ENCODE measurements at regions not wholly inside any gene's neighbourhood (a gene's known extent, or its start where the extent isn't known, plus 50 kb on each side); places are given as distances from the start of the nearest gene placed in this dataset.

DNA sequence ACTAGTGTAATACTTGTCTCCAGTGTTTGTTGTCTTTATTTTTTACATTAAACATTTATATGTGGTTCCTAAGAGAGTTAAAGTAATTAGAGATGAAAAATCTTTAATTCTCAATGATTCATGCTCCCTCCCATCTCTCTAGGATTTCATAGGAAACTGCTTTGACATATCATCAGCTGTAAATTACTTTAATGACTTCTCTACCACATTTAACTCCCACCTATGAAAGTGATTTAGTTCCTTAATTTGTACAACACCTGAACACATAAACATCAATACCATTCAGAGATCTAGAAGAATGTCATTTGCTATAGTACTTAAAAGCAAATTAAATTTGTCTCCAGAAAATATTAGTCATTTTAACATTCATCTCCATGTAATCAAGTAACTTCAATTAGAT lies 524.2 kb upstream of the CHAC2 start:
- CTCF ChIA-PET = no interaction called here
- DNase-seq (ENCODE audit: unreplicated experiment) = no peak
- POLR2A ChIA-PET = no interaction called here
- H3K27ac Mint-ChIP-seq (ENCODE audit: low read depth, unreplicated experiment) = no peak overlapping the region
- H3K4me3 Mint-ChIP-seq (ENCODE audit: unreplicated experiment) = no peak overlapping the region
- H3K27me3 Mint-ChIP-seq (ENCODE audit: insufficient read depth, unreplicated experiment) = no peaks in the 10 kb centered on the region
- H3K9me3 Mint-ChIP-seq (ENCODE audit: unreplicated experiment) = no peaks in the 10 kb centered on the region
- no peaks in the 10 kb centered on the region for H3K36me3 Mint-ChIP-seq (ENCODE audit: insufficient read depth, unreplicated experiment)
- intact Hi-C loops (cut with micrococcal nuclease) = no loop called here
- H3K4me1 Mint-ChIP-seq (ENCODE audit: insufficient read depth, unreplicated experiment) = no peaks in the 10 kb centered on the region
- no TSS peak for BruUV-seq (replicated peaks)
- TF ChIP-seq, protein P1, sequence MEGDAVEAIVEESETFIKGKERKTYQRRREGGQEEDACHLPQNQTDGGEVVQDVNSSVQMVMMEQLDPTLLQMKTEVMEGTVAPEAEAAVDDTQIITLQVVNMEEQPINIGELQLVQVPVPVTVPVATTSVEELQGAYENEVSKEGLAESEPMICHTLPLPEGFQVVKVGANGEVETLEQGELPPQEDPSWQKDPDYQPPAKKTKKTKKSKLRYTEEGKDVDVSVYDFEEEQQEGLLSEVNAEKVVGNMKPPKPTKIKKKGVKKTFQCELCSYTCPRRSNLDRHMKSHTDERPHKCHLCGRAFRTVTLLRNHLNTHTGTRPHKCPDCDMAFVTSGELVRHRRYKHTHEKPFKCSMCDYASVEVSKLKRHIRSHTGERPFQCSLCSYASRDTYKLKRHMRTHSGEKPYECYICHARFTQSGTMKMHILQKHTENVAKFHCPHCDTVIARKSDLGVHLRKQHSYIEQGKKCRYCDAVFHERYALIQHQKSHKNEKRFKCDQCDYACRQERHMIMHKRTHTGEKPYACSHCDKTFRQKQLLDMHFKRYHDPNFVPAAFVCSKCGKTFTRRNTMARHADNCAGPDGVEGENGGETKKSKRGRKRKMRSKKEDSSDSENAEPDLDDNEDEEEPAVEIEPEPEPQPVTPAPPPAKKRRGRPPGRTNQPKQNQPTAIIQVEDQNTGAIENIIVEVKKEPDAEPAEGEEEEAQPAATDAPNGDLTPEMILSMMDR (IDR thresholded peaks at IDR 0.05; ENCODE audit: unreplicated experiment) = no peak

DNA sequence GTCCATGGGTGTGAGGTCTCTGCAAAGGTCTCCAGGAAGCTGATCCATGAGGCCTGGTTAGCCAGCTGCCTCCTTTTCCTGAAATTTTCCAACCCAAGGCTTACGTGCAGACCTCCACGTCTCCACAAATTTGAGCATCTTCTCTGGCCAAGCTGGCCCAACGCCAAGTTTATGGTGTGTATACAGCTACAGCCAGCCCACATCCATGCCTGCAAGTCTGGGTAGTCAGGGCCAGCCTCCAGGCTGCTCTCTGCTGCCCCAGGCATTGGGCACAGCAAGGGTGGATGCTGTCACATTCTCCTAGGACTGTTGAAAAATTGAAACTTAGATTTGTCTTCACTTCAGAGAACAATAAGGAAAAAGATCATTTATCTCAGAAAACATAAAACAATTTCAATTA lies 525.5 kb upstream of the CHAC2 start:
- Mint-ChIP-seq H3K36me3 (ENCODE audit: insufficient read depth, unreplicated experiment) (no peaks in the 10 kb centered on the region), H3K4me1 (ENCODE audit: insufficient read depth, unreplicated experiment) (no peaks in the 10 kb centered on the region), H3K27ac (ENCODE audit: low read depth, unreplicated experiment) (no peak overlapping the region), H3K4me3 (ENCODE audit: unreplicated experiment) (no peak overlapping the region), H3K9me3 (ENCODE audit: unreplicated experiment) (no peaks in the 10 kb centered on the region), H3K27me3 (ENCODE audit: insufficient read depth, unreplicated experiment) (no peaks in the 10 kb centered on the region)
- BruUV-seq (replicated peaks) = no TSS peak
- TF ChIP-seq, protein P1 (IDR thresholded peaks at IDR 0.05; ENCODE audit: unreplicated experiment) = no peak
- DNase-seq (ENCODE audit: unreplicated experiment) = peak; percentile 16
- CTCF ChIA-PET = no interaction called here
- POLR2A ChIA-PET = no interaction called here
- intact Hi-C loops (cut with micrococcal nuclease) = no loop called here

DNA sequence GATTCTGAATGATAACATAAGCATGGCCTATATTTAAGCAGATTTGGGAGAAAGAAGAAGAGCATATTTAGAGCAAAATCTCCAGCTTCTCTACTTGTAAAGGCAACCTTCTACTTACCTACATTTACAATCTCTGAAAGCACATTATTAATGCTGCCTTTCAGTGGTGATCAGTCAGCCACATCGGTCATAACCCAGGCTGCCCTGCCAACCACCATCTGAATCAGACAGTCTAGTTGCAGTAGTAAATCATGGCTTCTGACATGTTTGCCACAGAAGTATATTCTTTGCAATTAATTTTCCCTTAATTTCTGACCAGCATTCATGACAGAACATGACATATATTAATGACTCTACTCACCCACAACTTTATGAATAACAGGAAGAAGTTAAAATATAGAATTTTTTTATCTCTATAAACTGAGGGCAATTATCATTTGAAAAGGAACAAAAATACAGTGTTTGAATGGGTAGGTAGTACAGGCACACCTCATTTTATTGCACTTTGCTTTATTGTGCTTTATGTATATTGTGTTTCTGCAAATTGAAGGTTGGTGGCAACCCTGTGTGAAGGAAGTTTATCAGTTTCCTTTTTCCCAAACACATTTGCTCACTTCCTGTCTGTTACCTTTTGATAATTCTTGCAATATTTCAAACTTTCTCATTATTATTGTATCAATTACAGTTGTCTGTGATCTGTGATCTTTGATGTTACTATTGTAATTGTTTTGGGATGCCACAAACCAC lies 531.6 kb upstream of the CHAC2 start:
- H3K4me3 Mint-ChIP-seq (ENCODE audit: unreplicated experiment) = no peak overlapping the region
- no peak for DNase-seq (ENCODE audit: unreplicated experiment)
- no peaks in the 10 kb centered on the region for H3K4me1 Mint-ChIP-seq (ENCODE audit: insufficient read depth, unreplicated experiment)
- CTCF ChIA-PET = interaction anchor here (0.6 kb wide), 1 partner anchor 10 kb away, joined by 3 read pairs; no protein-coding TSS in a partner anchor
- intact Hi-C loops (cut with micrococcal nuclease) = no loop called here
- TF ChIP-seq, protein P1 (IDR thresholded peaks at IDR 0.05; ENCODE audit: unreplicated experiment) = no peak
- POLR2A ChIA-PET = no interaction called here
- H3K9me3 Mint-ChIP-seq (ENCODE audit: unreplicated experiment) = no peaks in the 10 kb centered on the region
- no peaks in the 10 kb centered on the region for H3K27me3 Mint-ChIP-seq (ENCODE audit: insufficient read depth, unreplicated experiment)
- no peak overlapping the region for H3K27ac Mint-ChIP-seq (ENCODE audit: low read depth, unreplicated experiment)
- H3K36me3 Mint-ChIP-seq (ENCODE audit: insufficient read depth, unreplicated experiment) = no peaks in the 10 kb centered on the region
- no TSS peak for BruUV-seq (replicated peaks)

DNA sequence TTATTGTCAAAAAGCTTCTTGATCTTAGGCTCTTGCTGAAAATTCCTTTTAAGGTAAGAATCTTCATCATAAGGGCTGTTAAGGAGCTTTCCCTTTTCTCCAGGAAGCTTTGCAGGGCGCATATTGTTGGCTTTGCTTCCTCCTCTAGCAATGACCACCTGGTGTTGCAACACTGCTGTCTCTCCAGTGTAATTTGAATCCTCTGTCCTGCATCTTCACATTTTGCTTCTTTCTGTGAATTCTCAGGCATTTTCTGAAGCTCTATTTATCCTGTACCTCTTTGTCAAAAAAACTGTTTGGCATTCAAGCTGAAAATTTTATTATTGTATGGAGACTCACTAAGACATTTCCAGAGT lies 533.1 kb upstream of the CHAC2 start:
- intact Hi-C loops (cut with micrococcal nuclease) = no loop called here
- Mint-ChIP-seq H3K4me1 (ENCODE audit: insufficient read depth, unreplicated experiment) (no peaks in the 10 kb centered on the region), H3K9me3 (ENCODE audit: unreplicated experiment) (no peaks in the 10 kb centered on the region), H3K36me3 (ENCODE audit: insufficient read depth, unreplicated experiment) (no peaks in the 10 kb centered on the region), H3K4me3 (ENCODE audit: unreplicated experiment) (no peak overlapping the region), H3K27ac (ENCODE audit: low read depth, unreplicated experiment) (no peak overlapping the region), H3K27me3 (ENCODE audit: insufficient read depth, unreplicated experiment) (no peaks in the 10 kb centered on the region)
- peak; percentile 51 for DNase-seq (ENCODE audit: unreplicated experiment)
- POLR2A ChIA-PET = no interaction called here
- TF ChIP-seq, protein P1 (IDR thresholded peaks at IDR 0.05; ENCODE audit: unreplicated experiment) = no peak
- no TSS peak for BruUV-seq (replicated peaks)
- CTCF ChIA-PET = interaction anchor here (0.6 to 0.7 kb wide), 3 partner anchors 18 to 1071 kb away, joined by 3 read pairs; no protein-coding TSS in a partner anchor
